GM18498 (cell line): ENCODE measurements at regions not wholly inside any gene's neighbourhood (a gene's known extent, or its start where the extent isn't known, plus 50 kb on each side); places are given as distances from the start of the nearest gene placed in this dataset.
"Not testable (repeated sequence)": the region's sequence is repeated elsewhere in the genome, so short reads cannot be mapped to it uniquely, and the experiment has no call there.

Experiments used
- ATAC-seq: cut with Tn5 transposase; IDR thresholded peaks from one replicate; pipeline ENCODE4 v1.9.1; 2021; ENCODE audit warnings: mild to moderate bottlenecking, moderate library complexity; ENCODE audit not compliant: unreplicated experiment

DNA sequence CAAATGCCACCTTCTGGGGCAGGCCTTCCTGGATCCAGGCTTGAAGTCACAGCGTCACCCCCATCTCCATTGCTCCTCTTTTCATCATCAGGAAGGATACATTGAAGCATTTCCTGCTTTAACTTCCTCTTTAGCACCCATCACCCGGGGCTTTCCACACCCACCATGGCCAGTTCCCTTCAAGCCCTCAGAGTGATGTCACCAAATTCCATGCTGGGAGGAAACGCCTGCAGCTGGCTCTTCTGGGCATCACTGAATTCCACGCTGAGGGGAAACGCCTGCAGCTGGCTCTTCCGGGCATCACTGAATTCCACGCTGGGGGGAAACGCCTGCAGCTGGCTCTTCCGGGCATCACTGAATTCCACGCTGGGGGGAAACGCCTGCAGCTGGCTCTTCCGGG is 354.6 kb downstream of the SMOC2 start:
- not testable (repeated sequence) for ATAC-seq

DNA sequence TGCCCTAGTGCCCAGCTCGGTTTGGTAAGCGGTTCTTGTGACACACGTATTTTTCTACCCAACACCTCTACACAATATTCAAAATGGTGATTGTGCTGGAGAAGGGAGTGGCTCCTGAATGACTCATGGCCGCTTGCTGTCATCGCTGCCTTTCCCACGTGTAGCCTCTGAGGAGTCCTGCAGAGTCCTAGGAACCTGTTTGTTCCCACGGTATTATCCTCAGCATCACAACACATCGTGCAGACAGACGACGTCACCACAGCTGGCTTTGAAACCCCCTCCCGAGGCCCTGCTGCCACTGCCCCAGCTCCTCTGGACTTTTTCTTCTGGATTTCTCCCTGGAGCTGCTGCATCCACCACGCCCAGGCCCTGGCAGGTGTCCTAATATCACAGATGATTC is 353.5 kb downstream of the SMOC2 start:
- ATAC-seq = no peak

DNA sequence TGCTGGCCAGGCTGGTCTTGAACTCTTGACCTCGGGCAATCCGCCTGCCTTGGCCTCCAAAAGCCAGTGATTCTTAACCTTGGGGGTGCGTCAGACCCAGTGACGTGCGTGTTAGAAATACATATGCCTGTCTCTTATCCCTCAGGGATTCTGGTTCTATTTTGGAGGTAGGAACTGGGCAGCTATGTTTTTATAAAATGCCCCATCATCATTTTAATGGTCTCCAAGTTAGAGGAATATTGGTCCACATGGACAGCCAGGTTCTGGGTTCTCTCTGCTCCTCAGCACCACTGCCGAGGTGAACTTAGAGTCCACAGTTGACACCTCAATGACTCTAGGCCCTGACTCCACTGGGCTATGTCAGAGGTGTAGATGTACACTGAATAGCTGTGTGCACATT is 352.7 kb downstream of the SMOC2 start:
- ATAC-seq = no peak

DNA sequence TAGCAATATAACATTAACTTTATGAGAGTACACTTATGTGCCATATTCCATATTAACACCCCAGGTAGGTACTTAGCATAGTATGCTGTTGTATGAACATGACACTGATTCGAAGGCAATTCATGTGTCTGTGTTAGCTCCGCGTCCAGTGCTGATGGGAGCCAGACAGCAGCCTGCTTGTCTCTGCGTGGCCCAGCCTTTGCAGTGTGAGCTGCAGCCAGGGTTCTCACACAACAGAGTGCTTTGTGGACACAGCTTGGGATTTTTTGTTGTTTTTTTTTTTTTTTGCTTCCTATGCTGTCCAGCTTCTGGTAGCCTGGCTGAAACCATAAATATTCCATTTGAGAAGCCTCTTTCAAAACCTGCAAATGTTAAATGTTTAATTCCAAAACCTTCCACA is 350.9 kb downstream of the SMOC2 start:
- ATAC-seq = no peak

DNA sequence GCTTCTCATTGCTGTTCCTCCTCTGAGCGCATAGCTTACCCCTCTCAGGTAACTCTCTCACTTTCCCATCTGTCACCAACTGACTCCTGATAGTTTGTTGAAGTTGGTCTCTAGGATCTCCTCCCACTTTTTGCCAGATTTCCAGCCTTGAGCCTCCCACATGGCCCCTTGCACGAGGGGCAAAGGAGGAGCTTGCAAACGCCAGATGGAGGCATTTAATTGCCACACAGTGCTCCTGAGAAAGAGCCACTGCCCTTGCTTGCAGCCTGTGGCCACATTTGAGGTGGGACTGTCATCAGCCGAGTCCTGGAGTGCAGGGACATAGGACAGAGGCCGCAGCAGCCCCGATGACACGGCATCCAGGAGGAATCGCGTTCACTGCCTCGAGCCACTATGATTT is 348.7 kb downstream of the SMOC2 start:
- ATAC-seq = no peak

DNA sequence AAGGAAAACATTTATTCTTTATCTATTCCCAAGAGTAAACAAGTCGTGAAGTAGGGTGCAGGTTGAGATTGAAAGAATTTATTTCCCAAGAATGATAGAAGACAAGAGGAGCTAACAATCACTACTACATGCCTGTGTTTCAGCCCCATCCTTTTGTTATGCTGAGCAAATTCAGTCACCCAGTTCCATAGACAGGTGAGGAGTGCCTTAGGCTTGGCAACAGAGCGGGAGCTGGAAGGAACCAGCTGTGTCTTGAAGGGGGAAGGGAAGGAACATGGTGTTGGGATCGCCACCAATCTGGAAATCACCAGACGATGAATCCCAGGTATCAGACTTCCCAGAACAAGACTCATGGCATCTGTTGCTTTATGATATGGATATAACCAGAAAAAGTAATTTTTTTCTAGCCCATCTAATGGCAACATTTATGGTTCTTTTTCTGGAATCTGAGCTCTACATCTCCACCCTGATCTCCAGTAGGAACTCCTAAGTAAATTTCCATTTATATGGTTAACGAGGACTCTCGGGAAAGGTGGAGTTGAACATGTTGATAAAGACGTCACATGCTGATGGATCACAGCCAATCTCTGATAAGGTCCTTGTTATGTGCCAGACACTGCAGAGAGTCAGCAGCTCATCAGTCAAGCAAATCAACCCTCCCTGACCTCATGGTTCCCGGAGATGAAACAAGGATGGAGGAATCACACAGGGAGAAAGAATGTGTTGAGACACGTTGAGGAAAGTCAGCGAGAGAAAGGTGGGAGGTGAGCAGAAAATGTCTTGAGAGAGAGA is 344.9 kb downstream of the SMOC2 start:
- ATAC-seq = no peak

DNA sequence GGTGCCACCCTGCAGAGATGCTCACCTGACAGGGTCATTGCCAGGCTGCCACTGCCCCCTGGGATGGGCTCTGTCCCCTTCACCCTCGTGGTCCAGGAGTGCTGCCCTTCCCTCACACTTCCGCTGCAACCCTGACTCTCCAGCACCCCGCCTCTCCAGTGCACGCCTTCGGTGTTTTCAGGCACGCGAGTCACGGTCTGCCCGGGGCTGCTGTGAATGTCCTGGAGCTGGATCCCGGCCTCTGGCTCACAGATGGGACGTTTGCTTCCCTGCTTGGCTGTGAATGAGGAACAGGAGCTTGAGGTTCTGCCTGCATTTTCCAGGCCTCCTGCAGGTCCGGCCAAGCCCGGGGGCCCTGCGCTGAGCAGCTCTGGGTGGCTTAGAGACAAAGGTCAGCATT is 343.4 kb downstream of the SMOC2 start:
- ATAC-seq = no peak

DNA sequence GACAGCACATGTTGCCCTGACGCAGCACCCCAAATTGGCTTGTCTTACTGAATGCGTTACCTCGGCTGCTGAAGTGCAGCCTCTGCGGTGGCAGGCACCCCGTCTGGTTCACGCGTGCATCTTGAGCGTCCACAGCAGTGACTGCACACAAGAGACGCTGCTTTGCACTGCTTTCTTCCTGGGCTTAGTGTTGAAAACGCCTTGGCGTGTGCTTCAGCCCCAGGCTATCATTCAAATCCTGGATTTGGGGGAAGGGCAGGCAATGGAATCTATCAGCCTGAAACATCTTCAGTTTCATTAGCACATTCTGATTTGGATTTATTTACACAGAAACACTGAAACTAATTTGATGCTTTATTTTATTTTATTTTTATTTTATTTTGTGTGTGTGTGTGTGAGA is 342.7 kb downstream of the SMOC2 start:
- ATAC-seq = no peak

DNA sequence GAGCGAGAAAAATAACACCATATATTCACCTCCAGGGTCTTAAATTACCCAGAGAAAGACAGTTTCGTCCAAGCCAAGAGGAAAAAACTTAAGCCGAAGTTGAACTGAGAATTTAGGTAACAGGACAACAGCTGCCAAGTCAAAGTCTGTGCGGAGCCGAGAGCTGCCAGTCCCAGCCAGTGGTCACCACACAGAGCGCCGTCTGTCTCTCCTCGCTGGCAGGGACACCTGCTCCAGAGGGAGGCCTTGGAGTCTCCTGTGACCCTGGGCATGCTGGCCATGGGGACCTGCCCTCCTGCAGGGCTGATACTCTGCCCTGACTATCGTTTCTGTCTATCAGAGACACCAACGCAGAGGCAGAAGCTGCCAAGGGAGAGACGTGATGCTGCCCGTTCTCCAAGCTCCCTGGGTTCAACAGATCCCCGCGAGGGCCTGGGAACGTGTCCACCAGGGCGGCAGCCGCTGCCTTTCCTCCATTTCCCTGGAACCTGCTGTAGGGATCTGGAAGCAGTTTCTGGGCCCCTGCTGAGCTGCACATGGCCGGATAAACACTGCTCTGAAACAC is 341.3 kb downstream of the SMOC2 start:
- ATAC-seq = no peak

DNA sequence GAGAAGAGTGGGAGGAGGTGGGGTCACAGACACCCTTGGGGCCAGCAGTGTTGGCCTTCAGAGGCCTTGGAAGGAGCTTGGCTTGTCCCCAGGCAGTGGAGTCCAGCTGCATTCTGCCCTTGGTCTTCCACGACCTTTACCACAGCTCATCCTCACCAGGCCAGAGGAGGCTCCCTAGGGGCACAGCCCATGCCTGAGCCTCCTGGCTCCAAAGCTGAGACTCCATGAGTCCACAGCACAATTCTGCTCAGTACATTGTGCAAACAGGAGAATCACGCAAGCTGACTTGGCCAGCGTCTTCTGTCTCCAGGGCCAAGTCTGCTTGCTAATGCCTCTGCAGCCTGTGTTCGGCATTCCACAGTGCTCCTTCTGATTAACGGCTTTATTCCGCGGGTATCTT is 337.2 kb downstream of the SMOC2 start:
- no peak for ATAC-seq

DNA sequence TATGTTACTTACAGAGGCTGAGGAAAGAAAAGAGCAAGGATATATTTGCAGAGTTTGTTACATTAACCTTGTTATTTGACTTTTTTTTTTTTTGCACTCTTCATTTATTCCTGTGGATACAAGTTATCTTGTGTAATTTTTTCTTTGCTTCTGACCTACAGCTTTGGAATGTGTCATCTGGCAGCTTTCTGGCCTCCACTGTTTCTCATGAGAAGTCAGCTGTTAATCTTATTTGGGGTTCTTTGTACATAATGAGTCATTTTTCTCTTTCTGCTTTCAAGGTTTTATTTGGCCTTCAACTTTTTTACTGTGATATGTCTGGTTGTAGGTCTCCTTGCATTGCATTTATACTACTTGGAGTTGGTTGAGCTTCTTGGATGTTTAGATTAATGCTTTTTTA is 333.4 kb downstream of the SMOC2 start:
- ATAC-seq = no peak

DNA sequence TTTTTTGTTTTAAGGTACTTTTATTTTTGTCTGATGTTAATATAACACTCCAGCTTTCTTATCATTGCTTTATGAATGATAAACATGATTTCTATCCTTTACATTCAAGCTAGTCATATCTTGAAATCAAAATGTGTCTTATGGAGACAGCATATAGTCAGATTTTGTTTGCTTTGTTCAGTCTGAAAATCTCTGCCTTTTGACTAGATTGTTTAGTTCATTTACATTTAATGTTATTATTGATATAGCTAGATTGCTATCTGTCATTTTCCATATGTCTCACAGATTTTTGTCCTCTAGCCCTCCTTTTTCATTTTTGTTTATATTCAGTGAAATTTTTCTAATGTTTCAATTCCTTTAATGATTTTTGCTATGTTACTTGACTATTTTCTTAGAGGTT is 332.8 kb downstream of the SMOC2 start:
- ATAC-seq = no peak

DNA sequence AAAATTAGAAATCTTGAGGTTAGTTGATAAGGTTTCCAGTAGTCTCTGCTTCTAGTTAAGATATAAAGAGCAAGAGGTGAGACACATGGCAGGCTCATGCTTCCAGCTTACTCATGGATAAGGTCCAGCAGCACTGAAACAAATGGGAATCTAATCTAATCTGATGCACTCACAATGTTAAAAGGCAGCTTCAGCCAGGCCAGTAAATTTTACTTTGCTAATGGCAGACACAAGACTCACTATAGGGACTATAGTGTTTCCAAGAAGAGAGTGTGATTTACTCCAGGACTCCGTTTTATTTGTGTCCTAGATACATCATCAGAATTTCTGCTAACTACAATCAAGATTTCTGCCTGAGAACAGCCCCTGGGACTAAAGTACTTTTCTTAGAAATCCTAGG is 324.8 kb downstream of the SMOC2 start:
- ATAC-seq = no peak

DNA sequence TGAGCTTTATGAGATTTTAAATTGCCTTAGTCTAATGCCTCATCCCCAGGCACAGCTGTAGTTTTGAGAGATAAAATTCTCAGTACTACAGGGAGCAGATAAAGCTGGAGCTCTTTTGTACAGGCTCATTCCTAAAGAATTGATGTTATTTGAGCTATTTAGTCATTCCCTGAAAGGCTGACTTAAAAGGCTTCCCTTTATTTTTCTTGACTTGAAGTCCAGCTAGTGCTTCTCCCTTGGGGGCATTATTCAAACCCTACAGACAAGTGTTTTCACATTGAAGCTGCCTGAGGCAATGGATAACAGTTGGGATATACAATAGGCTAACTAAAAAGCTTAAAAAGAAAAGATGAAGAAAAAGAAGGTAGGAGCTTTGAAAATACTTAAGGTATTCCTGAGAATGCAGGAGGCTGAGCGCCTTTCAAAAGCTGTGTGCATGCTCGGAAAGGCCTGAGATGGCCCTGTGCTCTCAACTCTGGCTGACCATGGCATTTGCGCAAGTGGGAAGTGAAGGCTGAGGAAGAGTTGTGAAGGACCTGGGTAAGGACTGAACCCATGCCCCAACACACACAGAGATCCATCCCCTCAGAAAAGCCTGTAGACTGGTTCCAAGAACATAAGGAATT is 315.1 kb downstream of the SMOC2 start:
- no peak for ATAC-seq

DNA sequence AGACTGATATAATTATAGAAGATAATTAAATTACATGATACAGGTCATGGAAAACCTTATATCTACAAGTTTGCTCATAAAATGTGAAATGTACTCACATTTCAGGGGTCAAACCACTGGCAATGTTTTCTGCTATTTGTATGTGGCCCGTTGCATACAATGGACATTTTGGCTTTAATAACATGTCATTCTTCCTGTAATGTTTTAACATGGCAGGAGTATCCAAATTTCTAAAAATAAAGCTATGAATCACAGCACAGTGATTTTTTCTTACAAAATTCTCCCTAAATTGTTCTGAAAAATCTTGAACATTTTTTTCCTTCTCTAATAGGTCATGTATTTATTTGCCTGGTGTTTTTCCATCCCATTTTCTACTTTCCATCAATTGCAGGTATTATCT is 305.7 kb downstream of the SMOC2 start:
- no peak for ATAC-seq

DNA sequence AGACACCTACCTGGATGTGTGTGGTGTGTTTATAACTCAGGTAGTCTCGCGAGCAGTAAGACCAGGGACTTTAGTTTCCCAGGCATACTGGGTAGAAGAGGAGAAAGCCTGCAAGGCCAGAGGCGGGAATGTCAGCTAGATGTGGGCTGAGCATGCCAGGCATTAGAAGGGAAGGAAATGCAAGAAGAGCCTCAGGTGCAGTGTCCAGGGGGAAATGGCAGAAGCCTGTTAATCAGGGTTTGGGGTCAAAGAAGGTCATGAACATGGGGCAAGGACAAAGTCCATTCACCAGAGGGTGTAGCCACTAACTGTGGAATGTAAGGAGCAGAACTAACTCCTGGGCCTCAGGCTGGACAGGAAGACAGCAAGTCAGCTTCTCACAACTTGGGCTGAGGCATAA is 305.0 kb downstream of the SMOC2 start:
- ATAC-seq = no peak

DNA sequence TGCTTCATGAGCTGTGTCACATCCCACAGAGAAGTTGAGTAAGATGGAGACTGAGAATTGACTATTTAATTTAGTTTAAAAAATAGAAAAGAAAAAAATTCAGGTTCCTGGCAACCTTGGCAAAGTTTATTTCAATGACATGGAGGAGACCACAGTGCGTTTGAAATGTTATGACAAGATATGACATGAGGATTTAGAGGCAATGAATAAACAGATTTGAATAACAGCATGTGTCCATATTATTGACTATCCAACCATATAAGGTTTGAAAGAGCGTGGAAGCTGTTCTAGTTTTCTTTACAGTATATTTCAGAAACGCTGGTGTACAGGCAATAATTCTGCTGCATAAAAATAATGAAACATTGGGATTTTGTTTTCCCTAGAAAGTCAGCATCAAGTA is 303.9 kb downstream of the SMOC2 start:
- no peak for ATAC-seq

DNA sequence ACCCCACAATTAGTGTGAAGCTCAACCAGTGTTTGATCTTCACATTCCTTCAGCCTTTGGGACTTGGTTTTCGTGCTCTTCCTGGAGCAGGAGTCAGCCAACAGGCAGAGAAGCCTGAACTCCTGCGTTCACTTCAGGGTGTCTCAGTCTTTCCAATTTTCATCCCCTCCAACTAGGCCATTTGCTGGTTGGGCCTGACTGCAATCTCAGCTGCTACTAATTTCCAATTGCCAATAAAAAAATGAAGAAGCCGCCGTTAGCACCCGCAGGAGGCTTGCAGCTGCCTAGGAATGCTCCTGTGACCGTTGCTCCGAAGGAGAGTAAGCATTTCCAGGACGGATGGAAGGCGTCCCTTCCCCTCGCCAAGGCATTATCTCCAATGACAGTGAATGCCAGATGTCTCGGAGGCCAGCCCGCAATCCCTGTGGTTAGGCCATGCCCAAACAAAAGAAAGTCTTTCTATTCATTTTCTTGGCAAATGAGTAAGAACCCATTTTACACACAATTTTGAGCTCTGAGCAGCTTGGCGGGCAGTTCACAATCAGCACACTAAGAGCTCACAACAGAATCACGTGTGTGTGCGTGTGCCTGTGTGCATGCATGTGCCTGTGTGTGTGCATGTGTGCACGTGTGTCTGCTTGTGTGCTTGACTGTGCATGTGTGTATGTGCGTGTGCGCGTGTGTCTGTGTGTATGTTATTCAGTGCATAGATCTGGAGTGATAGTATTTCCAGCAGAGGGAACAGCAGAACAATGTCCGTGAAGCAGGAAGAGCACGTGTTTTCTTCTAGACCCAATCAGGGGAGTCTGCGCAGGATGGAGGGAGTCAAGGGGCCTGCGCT is 301.2 kb downstream of the SMOC2 start:
- no peak for ATAC-seq

DNA sequence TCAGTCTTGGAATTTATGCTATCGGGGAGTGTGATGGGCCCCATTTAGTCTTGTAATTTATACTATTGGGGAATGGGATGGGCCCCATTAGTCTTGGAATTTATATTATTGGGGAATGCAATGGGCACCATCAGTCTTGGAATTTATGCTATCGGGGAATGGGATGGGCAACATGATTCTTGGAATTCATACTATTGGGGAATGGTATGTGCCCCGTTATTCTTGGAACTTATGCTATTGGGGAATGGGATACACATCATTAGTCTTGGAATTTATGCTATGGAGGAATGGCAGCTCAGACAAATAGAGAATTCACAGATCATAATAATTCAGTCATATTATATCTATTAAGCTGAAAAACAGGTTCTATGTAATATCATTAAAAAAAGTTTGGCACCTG is 300.3 kb downstream of the SMOC2 start:
- ATAC-seq = no peak

DNA sequence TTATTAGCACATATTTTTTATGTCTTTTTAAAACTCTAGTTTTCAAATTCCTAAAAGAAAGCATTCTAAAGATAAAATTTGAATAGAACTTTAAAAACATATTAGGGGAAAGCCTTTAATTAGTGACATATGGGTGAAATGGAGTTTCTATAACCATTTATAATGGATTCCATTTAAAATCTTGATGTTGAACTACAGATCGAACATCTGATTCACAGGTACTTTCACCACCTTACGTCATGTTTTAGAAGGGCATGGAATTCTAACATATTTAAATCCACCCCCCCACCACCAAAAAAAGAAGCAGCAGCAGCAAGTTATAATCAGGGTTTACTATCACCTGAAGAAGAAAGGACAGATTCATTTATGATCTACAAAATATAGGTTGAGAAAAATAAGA is 298.4 kb downstream of the SMOC2 start:
- ATAC-seq = no peak

DNA sequence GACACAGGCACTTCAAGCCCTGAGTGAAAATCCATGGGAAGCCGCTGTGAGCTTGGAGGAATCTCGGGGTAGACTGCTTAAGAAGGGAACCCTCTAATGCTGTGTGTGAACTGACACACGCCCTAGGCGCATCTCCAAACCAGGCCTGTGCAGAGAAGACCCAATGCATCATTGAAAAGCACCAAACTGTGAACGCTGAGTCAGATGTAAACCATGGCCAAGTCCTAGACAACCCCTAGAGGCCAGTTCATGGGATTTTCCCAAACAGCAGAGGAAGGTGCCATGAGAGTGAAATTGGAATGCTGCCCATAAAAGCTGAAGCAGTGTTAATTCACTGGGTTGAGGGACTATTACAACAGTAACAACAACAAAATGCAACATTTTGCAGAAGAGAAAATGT is 296.5 kb downstream of the SMOC2 start:
- no peak for ATAC-seq

DNA sequence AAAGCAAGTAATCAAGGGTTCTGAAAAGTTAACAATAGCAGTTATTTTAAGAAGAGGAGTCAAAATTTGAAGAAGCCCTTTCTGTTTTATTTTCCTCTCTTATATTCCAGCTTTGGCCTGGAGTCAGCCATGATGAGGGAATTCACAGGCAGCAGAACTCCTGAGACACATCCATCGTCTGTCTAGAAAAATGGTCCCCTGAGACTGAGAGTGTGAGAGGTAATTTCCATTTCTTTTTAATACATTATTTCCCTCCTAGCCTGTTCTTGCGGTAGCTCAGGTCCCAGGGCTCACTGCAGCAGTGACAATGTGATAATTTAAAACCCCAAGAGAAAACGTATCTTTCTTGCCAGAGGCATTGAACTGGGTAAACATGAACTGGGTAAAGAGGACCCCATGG is 296.0 kb downstream of the SMOC2 start:
- no peak for ATAC-seq
